Breast epithelium (tissue), 3 donors: ENCODE measurements at regions not wholly inside any gene's neighbourhood (a gene's known extent, or its start where the extent isn't known, plus 50 kb on each side); places are given as distances from the start of the nearest gene placed in this dataset.

ENCODE experiments used
- POLR2A ChIP-seq: fragments of 450-650 bp; IDR thresholded peaks from one replicate; pipeline ENCODE4 v1.6.1; 2016; ENCODE audit warnings: antibody characterized with exemption, mild to moderate bottlenecking, moderate library complexity
- POLR2AphosphoS5 ChIP-seq, 3 donors: sonication (generic); formaldehyde crosslinking; IDR thresholded peaks; one replicate each; pipeline ENCODE4 v1.6.1; 2017; ENCODE audit warnings: antibody characterized with exemption in 3 of 3
- TF ChIP-seq, protein P1 (sequence below), 3 donors: fragments of 450-650 bp; IDR thresholded peaks; one replicate each; pipeline ENCODE4 v1.5.1; 2016 to 2017; ENCODE audit warnings: antibody characterized with exemption in 3 of 3, mild to moderate bottlenecking in 3 of 3, moderate library complexity in 3 of 3

DNA sequence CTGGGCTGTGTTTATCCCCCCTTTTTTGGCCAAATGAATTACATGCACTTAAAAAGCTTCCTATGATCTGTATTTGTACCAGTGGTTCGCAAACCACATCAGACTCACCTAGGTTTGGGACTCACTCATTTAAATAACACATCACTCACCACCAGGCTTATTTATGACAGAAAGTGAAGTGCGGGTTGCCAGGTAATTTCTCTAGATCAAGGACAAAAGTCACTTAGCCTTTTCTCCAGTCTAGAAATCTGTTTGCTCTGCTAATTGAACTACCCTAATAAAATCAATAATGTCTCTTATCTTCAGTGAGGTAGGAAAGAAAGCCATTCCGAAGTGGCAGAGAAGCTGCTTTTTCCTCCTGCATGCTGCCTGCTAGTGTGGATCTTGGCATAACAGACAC, 88.1 kb upstream of the SLC8A1 start:
- TF ChIP-seq, protein P1, sequence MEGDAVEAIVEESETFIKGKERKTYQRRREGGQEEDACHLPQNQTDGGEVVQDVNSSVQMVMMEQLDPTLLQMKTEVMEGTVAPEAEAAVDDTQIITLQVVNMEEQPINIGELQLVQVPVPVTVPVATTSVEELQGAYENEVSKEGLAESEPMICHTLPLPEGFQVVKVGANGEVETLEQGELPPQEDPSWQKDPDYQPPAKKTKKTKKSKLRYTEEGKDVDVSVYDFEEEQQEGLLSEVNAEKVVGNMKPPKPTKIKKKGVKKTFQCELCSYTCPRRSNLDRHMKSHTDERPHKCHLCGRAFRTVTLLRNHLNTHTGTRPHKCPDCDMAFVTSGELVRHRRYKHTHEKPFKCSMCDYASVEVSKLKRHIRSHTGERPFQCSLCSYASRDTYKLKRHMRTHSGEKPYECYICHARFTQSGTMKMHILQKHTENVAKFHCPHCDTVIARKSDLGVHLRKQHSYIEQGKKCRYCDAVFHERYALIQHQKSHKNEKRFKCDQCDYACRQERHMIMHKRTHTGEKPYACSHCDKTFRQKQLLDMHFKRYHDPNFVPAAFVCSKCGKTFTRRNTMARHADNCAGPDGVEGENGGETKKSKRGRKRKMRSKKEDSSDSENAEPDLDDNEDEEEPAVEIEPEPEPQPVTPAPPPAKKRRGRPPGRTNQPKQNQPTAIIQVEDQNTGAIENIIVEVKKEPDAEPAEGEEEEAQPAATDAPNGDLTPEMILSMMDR (IDR thresholded peaks at IDR 0.05), result no peak
- TF ChIP-seq POLR2AphosphoS5 (IDR thresholded peaks at IDR 0.05) (no peak), POLR2A (no peak)
